Urothelium cell line (cell line): ENCODE measurements at regions not wholly inside any gene's neighbourhood (a gene's known extent, or its start where the extent isn't known, plus 50 kb on each side); places are given as distances from the start of the nearest gene placed in this dataset.
"Not testable (repeated sequence)": the region's sequence is repeated elsewhere in the genome, so short reads cannot be mapped to it uniquely, and the experiment has no call there.

Experiments
- DNase-seq: peaks from one replicate; pipeline ENCODE4 v3.0.0; 2011; ENCODE audit warnings: low spot score, mixed read lengths
- FAIRE-seq: peaks from 2 replicates; lab custom pipeline; 2011; peaks lifted over from hg19 to GRCh38; lab: Jason Lieb, UNC

- FAIRE-seq (no peak), DNase-seq (no peak)
These were observed 56.3 kb upstream of the NCKAP5 start for GRCh38 chr2:133624551-133624950.

DNA sequence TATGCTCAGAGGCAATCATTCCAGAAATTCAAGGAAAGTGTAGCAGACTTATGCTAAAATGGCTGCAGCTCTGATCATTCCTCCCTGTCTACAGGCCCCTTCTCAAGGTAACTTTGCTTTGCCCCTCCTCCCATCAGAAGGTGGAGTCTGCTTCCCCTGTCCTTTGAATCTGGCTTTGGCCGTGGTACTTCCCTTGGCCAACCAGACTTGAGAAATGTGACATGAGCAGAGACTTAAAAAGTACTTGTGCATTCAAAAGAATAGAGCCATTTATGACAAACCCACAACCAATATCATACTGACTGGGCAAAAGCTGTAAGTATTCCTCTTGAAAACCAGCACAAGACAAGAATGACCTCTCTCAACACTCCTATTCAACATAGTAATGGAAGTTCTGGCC lies 59.5 kb upstream of the NCKAP5 start:
- no peak for DNase-seq
- FAIRE-seq: no peak

- FAIRE-seq: no peak
These were observed 65.0 kb upstream of the NCKAP5 start for GRCh38 chr2:133633309-133633708.

GRCh38 chr2:133633881-133634409 lies 65.7 kb upstream of the NCKAP5 start:
- no peak for DNase-seq
- peak; percentile 27 for FAIRE-seq

More at GRCh38 chr2:133633309-133633708, 65.0 kb upstream of the NCKAP5 start:
- DNase-seq: no peak

DNA sequence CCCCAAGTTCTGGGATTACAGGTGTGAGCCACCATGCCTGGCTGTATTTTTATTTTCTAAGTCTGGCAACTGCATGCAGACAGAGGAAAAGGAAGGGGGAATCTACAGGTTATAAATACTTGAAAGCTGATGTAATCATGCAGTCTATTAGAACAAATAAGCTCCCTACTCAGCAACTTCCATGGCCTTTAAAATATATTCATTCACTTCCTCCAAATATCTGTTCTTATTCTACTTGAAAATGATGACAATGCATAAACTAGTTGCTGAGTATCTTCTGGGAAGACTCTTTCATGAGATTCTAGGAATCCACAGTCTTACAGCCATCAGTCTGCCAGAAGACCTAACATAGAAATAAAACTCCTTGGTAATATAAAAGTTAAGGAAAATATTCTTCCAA lies 66.9 kb upstream of the NCKAP5 start:
- DNase-seq (no peak), FAIRE-seq (no peak)

DNA sequence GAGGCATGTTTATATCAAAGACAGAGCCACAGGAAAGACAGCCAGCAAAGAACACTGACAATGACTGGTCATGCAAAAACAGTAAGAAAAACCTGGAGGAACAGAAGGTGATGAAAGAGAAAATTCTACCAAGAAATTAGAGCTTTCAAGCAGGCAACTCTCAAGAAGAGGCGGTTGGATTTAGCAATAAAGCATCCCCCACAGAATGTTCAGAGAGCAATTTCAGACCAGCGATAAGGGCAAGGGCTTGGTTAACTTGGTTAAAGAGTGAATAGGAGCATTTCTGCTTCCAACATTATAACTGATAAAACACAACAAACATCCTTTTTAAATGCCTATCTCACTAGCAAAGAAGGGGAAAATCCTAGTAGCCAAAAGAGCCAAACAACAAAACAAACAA lies 68.0 kb upstream of the NCKAP5 start:
- no peak for FAIRE-seq
- no peak for DNase-seq

DNA sequence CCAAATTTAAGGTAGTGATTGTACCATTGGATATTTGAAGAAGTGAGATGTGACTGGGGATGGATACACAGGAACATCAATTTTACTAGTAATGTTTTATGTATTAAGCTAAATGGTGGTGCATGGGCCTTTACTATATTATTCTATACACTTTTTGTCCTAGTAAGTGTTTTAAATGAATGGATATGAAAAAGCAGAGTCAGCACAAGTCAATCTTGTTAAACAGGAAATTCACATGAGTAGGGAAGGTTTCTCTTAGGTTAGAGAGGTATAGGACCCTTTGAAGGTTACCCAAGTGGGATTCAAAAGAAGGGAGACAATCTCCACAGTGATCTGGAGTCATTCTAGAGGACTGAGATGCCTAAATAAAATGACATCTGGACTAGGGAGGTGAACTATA lies 71.8 kb upstream of the NCKAP5 start:
- DNase-seq: no peak
- FAIRE-seq: no peak

DNA sequence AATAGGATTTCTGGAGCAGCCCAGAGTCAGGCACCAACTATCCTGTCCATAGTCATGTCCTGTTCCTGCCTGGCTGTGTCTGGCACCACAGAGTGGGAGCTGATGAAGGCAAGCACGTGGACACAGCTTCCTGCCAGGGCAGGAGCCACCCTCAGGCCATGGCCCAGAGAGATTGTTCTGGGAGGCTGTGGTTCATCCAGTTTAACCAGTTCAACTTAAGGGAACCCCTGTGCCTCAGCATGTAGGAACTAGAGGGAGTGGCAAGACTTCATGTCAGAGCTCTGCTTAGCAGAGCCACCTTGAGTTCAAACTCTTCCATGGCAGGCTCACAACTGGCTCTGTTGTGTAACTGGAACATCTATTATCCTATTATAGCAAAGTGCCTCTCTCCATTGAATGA lies 73.2 kb upstream of the NCKAP5 start:
- FAIRE-seq: peak; percentile 23
- DNase-seq: no peak

- FAIRE-seq (peak; percentile 55), DNase-seq (no peak)
These were observed 73.9 kb upstream of the NCKAP5 start for GRCh38 chr2:133641942-133642725.

GRCh38 chr2:133642791-133643191 lies 74.5 kb upstream of the NCKAP5 start:
- FAIRE-seq (no peak), DNase-seq (no peak)

DNA sequence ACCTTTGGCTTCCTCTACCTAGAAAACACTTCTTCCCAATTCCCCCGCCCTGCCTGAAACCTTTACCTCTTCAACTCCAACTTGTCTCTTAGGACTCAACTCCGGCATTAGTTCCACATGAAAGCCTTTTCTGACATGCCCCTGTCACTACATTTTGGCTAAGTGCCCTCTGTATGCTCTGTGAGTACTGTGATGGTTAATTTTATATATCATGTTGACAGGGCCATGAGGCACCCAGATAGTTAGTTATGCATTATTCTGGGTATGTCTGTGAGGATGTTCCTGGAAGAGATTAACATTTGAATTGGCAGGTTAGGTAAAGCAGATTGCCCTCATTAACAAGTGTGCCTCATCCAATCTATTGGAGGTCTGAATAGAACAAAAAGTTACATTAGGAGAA lies 75.6 kb upstream of the NCKAP5 start:
- DNase-seq (no peak), FAIRE-seq (no peak)

DNA sequence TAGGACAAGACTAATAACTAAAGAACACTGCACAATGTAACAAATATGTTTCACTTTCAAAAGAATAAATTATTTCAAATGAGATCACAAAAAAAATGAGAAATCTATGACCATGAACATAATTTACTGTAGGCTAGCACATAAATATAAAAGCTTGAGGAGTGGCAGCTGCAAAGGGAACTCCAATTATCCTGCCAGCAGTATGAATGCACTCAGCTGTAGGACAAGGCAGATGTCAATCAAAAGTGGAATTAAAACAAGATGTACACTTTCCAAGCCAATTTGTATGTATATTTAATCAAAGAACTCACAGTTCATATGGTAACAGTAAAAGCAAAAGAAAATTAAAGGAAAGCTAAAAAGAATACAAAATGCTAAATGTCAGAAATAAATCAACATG lies 76.6 kb upstream of the NCKAP5 start:
- FAIRE-seq: no peak
- no peak for DNase-seq

- FAIRE-seq, DNase-seq: not testable (repeated sequence)
These were observed 79.1 kb upstream of the NCKAP5 start for GRCh38 chr2:133647386-133647785.

GRCh38 chr2:133651861-133652260 lies 83.6 kb upstream of the NCKAP5 start:
- FAIRE-seq (no peak), DNase-seq (no peak)

GRCh38 chr2:133652398-133652797 lies 84.1 kb upstream of the NCKAP5 start:
- DNase-seq (no peak), FAIRE-seq (no peak)

DNA sequence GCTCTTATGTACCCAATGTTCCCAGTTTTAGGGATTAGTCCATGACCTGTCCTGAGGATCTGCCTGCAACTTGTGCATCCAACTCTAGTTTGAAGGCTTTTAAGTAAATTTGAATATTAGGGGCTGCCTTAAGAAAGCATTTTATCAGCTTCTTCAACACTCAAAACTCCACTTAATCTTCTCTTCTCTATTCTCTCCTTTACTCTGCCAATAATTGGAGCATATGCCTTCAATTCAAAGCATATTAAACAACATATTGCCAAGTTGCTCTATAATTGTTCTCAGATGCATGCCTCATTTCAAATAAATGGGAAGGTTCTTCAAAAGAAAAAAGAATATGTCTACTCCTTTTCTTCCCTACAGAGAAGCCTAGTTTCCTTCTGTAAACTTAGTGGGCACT lies 84.8 kb upstream of the NCKAP5 start:
- FAIRE-seq: no peak
- DNase-seq: no peak

- FAIRE-seq (no peak), DNase-seq (no peak)
These were observed 86.7 kb upstream of the NCKAP5 start for GRCh38 chr2:133654949-133655348.

DNA sequence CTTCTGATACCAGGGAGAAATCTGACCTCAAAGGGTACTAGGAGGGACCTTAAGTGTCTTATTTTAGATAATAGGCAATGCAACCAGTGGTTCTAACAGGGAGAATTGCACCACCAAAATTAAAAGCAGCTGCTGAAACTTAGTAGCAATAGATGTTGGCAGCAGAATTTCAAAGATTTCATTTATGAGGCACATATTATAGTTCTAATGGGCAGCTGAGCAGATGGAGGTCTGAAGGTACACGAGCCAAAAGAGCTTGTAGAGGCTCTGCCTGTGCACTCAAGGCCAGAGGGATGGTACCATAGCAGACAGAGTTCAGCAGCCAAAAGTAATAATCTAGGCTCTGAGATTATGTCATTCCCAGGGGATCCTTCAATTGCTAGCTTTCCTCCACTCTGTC lies 87.3 kb upstream of the NCKAP5 start:
- no peak for FAIRE-seq
- no peak for DNase-seq

DNA sequence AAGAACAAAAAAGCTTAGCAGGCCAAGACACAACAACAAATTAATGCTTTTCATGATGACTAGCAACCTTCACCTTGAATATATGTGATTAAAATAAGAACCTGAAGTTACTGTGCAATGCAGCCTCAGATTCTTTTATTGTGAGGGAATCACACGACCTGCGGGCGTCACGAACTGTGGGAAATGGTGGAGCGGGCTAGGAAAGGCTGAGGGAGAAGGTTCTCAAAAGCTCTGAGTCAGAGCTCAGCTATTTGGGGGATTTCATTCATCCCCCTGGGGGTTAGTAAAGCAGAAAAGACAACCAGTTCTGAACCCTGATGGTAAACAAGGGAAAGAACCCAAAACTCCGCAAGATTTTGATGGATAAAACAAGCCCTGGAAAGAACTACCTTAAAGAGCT lies 89.3 kb upstream of the NCKAP5 start:
- DNase-seq: peak; percentile 41
- FAIRE-seq: no peak

DNA sequence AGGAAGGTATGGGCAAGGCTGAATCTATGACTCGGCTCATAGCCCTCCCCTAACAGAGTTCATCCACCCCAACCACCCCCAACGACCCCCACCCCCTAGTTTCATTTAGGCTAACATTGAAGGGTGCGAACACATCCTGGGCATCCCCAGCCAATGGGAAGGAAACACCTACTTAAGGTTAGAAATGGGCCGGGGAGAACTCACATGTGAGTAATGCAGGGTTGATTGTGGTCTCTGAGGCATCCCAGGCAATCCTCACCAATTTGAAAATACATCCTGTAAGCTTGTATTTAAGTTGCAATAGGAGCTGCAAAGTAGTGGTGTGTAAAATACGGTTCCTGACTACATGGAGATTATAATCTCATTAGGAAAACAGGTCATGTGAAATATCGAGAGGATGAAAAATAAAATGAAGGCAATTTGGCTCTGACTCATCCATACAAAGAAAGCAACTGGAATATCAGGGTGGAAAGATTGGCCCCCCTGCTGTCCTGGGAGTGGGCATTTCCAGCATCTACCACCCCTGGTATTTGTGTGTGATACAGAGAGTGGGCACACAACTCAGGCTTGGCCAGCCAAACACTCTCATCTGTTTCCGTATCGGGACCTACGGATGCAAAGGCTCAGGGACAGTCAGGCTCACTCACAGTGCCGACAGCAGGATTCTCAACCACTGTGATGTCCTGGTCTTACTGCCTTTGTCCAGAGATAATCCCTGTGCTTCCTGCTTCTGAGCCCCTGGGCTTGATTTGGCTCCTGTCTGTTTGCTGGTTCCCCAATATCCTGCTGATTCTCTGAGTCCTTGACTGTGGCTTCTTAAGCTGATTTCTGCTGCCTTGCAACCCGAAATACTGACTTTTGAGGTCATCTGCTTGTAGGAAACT lies 90.0 kb upstream of the NCKAP5 start:
- DNase-seq (peak; percentile 30), FAIRE-seq (peak; percentile 67)

DNA sequence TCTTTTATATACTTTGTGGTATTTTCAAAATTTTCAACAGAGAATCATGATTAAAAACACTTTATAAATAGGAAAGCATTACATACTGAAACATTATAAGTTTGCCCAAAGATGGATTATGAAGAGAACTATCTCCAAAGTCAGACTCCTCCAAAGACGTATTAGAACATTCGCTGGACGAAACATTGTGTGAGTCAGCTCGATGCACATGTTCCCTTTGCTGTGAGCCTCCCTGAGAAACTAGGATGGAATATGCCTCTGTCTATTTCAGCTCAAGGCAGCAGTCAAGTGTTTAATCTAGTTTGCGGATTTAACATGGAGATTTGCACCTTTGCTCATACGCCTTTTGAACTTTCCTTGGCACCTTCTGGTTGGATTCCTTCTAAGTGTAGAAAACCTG lies 92.2 kb upstream of the NCKAP5 start:
- DNase-seq: no peak
- no peak for FAIRE-seq

DNA sequence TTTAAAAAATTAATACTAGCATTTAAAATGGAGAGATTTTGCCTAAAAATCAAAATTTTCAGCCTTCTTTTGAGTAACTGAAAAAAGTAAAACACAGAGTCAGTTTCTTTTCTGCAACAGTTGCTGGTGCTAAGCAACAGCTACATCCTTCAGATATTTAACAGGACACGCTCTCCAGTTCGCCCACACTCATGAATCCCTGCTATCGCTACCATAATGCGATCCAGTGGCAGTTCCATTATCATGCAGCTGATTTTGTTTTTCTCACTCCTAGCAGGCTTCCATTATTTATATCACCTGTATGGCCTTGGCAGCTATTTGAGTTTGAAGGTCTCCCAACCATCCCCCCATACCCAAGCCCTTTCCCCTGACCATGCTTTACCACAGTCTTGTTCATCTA lies 93.1 kb upstream of the NCKAP5 start:
- no peak for FAIRE-seq
- no peak for DNase-seq
